CD4-positive, alpha-beta T cell (primary cell): ENCODE measurements at regions not wholly inside any gene's neighbourhood (a gene's known extent, or its start where the extent isn't known, plus 50 kb on each side); places are given as distances from the start of the nearest gene placed in this dataset.

Source experiments
- ATAC-seq: fragments of 200-7000 bp; cut with Tn5 transposase; one replicate; pipeline ENCODE4 v1.10.0; 2022; ENCODE audit warnings: mild to moderate bottlenecking; ENCODE audit not compliant: poor library complexity
- CTCF ChIA-PET: fragments of 350-600 bp; sonication (Branson Sonifier 250); formaldehyde crosslinking; loops from one replicate; lab custom pipeline; 2021; ENCODE audit warnings: antibody characterized with exemption, inconsistent platforms; lab: Charles Lee
- POLR2A ChIA-PET: fragments of 350-600 bp; sonication (Branson Sonifier 250); formaldehyde crosslinking; loops from one replicate; lab custom pipeline; 2021; ENCODE audit warnings: antibody characterized with exemption, inconsistent platforms; lab: Charles Lee
- DNase-seq, 14 experiments: peaks; one replicate each; pipeline ENCODE4 v3.0.0-alpha.2; 2013 to 2020; ENCODE audit warnings: mixed read lengths in 2 of 14
- H3K27ac ChIP-seq, 2 donors: one replicate each; pipeline versions ENCODE4 v1.5.1 to v1.7.0; 2013; ENCODE audit warnings: low read length in 2 of 2, low read depth in 1 of 2, mild to moderate bottlenecking in 1 of 2
- H3K27me3 ChIP-seq, 2 experiments: 1 replicate in 1 of 2; 2 replicates in 1 of 2; pipeline versions ENCODE4 v1.6.1 to v1.7.0; 2013; ENCODE audit warnings: low read length in 2 of 2, control low read depth in 1 of 2, mild to moderate bottlenecking in 1 of 2, moderate library complexity in 1 of 2; ENCODE audit not compliant: insufficient read depth in 2 of 2, control insufficient read depth in 1 of 2
- H3K36me3 ChIP-seq: one replicate; pipeline ENCODE4 v1.6.1; 2013; ENCODE audit warnings: low read length, control low read depth; ENCODE audit not compliant: insufficient read depth
- H3K4me1 ChIP-seq: one replicate; pipeline ENCODE4 v1.6.1; 2013; ENCODE audit warnings: low read length, control low read depth; ENCODE audit not compliant: insufficient read depth
- H3K4me3 ChIP-seq: one replicate; pipeline ENCODE4 v1.5.1; 2013; ENCODE audit warnings: mild to moderate bottlenecking, low read length, moderate library complexity
- H3K9me3 ChIP-seq, 2 experiments: 1 replicate in 1 of 2; 2 replicates in 1 of 2; pipeline versions ENCODE4 v1.6.1 to v1.7.0; 2013; ENCODE audit warnings: low read length in 2 of 2, mild to moderate bottlenecking in 2 of 2, control low read depth in 1 of 2, moderate library complexity in 1 of 2; ENCODE audit not compliant: control insufficient read depth in 1 of 2, insufficient read depth in 1 of 2
- H3K27ac Mint-ChIP-seq: one replicate; pipeline ENCODE4 v1.8.0; 2020; ENCODE audit warnings: mixed read lengths
- H3K27me3 Mint-ChIP-seq: one replicate; pipeline ENCODE4 v1.8.0; 2021; ENCODE audit warnings: mixed read lengths
- H3K36me3 Mint-ChIP-seq: one replicate; pipeline ENCODE4 v1.8.0; 2021; ENCODE audit warnings: low read depth, mixed read lengths
- H3K4me1 Mint-ChIP-seq: one replicate; pipeline ENCODE4 v1.8.0; 2021; ENCODE audit warnings: low read depth, mixed read lengths
- H3K4me3 Mint-ChIP-seq: one replicate; pipeline ENCODE4 v1.8.0; 2020; ENCODE audit warnings: mild to moderate bottlenecking, mixed read lengths
- H3K9me3 Mint-ChIP-seq: one replicate; pipeline ENCODE4 v1.8.0; 2020; ENCODE audit warnings: mixed read lengths
- intact Hi-C, 2 experiments: fragments of 100-400 bp; cut with DNase I in 1 of 2; cut with micrococcal nuclease in 1 of 2; formaldehyde crosslinking; loops; one replicate each; pipeline versions ENCODE4 v1.15.1 to v1.9.0; 2023 to 2025; cut with DNase I, micrococcal nuclease
- TF ChIP-seq, protein P1 (sequence below): fragments of 200-600 bp; IDR thresholded peaks from one replicate; pipeline ENCODE4 v1.8.0; 2022; ENCODE audit warnings: antibody characterized with exemption, mild to moderate bottlenecking

DNA sequence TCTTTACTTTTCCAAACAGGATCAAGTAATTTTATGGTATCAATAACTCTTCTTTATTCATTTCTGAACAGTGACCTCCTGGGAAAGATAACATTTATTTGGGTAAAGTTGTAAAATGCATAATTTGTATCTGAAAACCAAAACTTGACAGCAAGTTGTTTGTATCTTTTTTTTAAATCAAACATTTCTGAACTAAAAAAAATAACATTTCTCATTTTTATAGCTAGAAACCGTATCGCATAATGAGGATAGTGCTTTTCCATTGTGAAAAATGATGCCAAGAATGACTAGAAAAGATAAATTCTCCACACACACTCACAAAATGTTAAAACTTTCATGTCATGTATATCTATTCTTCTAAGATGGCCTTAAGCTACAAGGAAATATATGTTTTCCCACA lies 578.2 kb downstream of the RIT2 start:
- H3K4me1 Mint-ChIP-seq, result no peaks in the 10 kb centered on the region
- TF ChIP-seq, protein P1, sequence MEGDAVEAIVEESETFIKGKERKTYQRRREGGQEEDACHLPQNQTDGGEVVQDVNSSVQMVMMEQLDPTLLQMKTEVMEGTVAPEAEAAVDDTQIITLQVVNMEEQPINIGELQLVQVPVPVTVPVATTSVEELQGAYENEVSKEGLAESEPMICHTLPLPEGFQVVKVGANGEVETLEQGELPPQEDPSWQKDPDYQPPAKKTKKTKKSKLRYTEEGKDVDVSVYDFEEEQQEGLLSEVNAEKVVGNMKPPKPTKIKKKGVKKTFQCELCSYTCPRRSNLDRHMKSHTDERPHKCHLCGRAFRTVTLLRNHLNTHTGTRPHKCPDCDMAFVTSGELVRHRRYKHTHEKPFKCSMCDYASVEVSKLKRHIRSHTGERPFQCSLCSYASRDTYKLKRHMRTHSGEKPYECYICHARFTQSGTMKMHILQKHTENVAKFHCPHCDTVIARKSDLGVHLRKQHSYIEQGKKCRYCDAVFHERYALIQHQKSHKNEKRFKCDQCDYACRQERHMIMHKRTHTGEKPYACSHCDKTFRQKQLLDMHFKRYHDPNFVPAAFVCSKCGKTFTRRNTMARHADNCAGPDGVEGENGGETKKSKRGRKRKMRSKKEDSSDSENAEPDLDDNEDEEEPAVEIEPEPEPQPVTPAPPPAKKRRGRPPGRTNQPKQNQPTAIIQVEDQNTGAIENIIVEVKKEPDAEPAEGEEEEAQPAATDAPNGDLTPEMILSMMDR, result no peak
- H3K36me3 Mint-ChIP-seq, result no peaks in the 10 kb centered on the region
- no peak overlapping the region for H3K4me3 Mint-ChIP-seq
- no peak overlapping the region for H3K27ac ChIP-seq
- intact Hi-C loops, result no loop called here
- ChIA-PET POLR2A (no interaction called here), CTCF (no interaction called here)
- no peaks in the 10 kb centered on the region for H3K9me3 ChIP-seq
- DNase-seq, result no peak
- H3K36me3 ChIP-seq, result no peaks in the 10 kb centered on the region
- no peak overlapping the region for H3K27ac Mint-ChIP-seq
- H3K27me3 ChIP-seq, result no peaks in the 10 kb centered on the region
- H3K4me1 ChIP-seq, result no peaks in the 10 kb centered on the region
- H3K9me3 Mint-ChIP-seq, result no peaks in the 10 kb centered on the region
- no peaks in the 10 kb centered on the region for H3K27me3 Mint-ChIP-seq
- no peak overlapping the region for H3K4me3 ChIP-seq
- ATAC-seq, result no peak

DNA sequence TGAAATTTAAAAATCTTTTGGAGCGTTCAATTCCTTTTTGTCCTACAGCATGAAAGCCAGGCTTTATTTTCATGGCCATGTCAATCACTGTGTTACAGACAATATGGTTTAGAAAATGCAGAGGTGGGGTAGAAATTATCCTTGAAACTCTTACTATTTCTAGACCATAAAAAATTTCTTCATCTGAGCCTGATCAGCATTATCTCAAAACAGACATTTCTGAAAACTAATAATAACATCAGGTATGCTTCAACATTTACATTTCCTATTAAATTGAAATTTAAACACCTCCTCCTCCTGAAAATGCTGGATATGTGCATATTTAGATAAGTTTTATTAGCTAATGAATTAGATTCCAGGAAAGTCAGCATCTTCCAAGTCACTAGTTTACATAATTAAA lies 570.6 kb downstream of the RIT2 start:
- H3K36me3 ChIP-seq, result no peaks in the 10 kb centered on the region
- TF ChIP-seq, protein P1, result no peak
- DNase-seq (no peak), ATAC-seq (no peak)
- H3K36me3 Mint-ChIP-seq, result no peaks in the 10 kb centered on the region
- no peaks in the 10 kb centered on the region for H3K27me3 ChIP-seq
- no peaks in the 10 kb centered on the region for H3K9me3 ChIP-seq
- H3K27me3 Mint-ChIP-seq, result no peaks in the 10 kb centered on the region
- ChIA-PET CTCF (no interaction called here), POLR2A (no interaction called here)
- intact Hi-C loops, result no loop called here
- no peaks in the 10 kb centered on the region for H3K4me1 ChIP-seq
- no peaks in the 10 kb centered on the region for H3K4me1 Mint-ChIP-seq
- H3K27ac Mint-ChIP-seq, result no peak overlapping the region
- H3K4me3 ChIP-seq, result no peak overlapping the region
- peaks cover 3% of the 10 kb centered on the region for H3K9me3 Mint-ChIP-seq
- no peak overlapping the region for H3K27ac ChIP-seq
- no peak overlapping the region for H3K4me3 Mint-ChIP-seq

DNA sequence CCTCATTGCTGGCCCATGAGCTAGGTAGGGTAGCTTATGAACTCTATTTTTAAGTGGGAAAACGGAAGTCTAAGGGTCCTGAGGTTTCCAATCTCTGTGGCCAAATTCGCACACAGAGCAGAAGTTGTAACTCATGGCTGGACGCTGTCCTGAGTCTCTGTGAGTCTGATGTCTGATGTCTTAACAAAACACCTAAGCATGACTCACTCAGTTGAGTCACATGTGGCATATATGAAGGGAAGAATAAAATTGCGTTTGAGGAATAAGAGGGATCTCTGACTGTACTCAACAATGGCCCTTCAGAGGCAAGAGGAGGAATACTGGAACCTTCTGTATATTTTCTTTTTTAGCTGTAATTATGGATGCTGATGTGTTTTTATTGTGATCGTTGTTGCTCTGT lies 569.7 kb downstream of the RIT2 start:
- Histone ChIP-seq H3K9me3 (no peaks in the 10 kb centered on the region), H3K27me3 (no peaks in the 10 kb centered on the region), H3K4me1 (no peaks in the 10 kb centered on the region), H3K4me3 (no peak overlapping the region), H3K27ac (no peak overlapping the region), H3K36me3 (no peaks in the 10 kb centered on the region)
- Mint-ChIP-seq H3K4me3 (no peak overlapping the region), H3K27ac (no peak overlapping the region), H3K4me1 (no peaks in the 10 kb centered on the region), H3K36me3 (no peaks in the 10 kb centered on the region), H3K9me3 (peaks cover 3% of the 10 kb centered on the region), H3K27me3 (no peaks in the 10 kb centered on the region)
- intact Hi-C loops, result no loop called here
- DNase-seq, result no peak
- TF ChIP-seq, protein P1, result no peak
- ChIA-PET POLR2A (no interaction called here), CTCF (no interaction called here)
- ATAC-seq, result no peak
